ENCODE measurements at regions not wholly inside any gene's neighbourhood (a gene's known extent, or its start where the extent isn't known, plus 50 kb on each side); places are given as distances from the start of the nearest gene placed in this dataset.

- DNase-seq (ENCODE audit: low read depth) = no peak
- no peak for TF ChIP-seq CTCF (conservative IDR thresholded peaks at IDR 0.05; ENCODE audit: control insufficient read depth, insufficient read depth, low read depth, low read length)
- H3K4me3 ChIP-seq (ENCODE audit: control insufficient read depth, low read depth, low read length) = no peak overlapping the region
Observed at GRCh38 chr1:234771642-234772344, 161.8 kb upstream of the IRF2BP2 start.

- no peak for TF ChIP-seq CTCF (conservative IDR thresholded peaks at IDR 0.05; ENCODE audit: control insufficient read depth, insufficient read depth, low read depth, low read length)
- no peak overlapping the region for H3K4me3 ChIP-seq (ENCODE audit: control insufficient read depth, low read depth, low read length)
- DNase-seq (ENCODE audit: low read depth) = no peak
Observed at GRCh38 chr1:234770924-234771540, 161.1 kb upstream of the IRF2BP2 start.

- DNase-seq (ENCODE audit: low read depth) = no peak
- no peak overlapping the region for H3K4me3 ChIP-seq (ENCODE audit: control insufficient read depth, low read depth, low read length)
- no peak for TF ChIP-seq CTCF (conservative IDR thresholded peaks at IDR 0.05; ENCODE audit: control insufficient read depth, insufficient read depth, low read depth, low read length)
Observed at GRCh38 chr1:234769986-234770795, 160.2 kb upstream of the IRF2BP2 start.

GRCh38 chr1:234769284-234769985, 159.5 kb upstream of the IRF2BP2 start:
- no peak overlapping the region for H3K4me3 ChIP-seq (ENCODE audit: control insufficient read depth, low read depth, low read length)
- DNase-seq (ENCODE audit: low read depth) = no peak
- TF ChIP-seq CTCF (conservative IDR thresholded peaks at IDR 0.05; ENCODE audit: control insufficient read depth, insufficient read depth, low read depth, low read length) = no peak

- no peak for DNase-seq (ENCODE audit: low read depth)
- TF ChIP-seq CTCF (conservative IDR thresholded peaks at IDR 0.05; ENCODE audit: control insufficient read depth, insufficient read depth, low read depth, low read length) = no peak
Observed at GRCh38 chr1:234768569-234769283, 158.7 kb upstream of the IRF2BP2 start.

GRCh38 chr1:234768171-234768568, 158.2 kb upstream of the IRF2BP2 start:
- no peak for DNase-seq (ENCODE audit: low read depth)
- TF ChIP-seq CTCF (conservative IDR thresholded peaks at IDR 0.05; ENCODE audit: control insufficient read depth, insufficient read depth, low read depth, low read length) = no peak
- H3K4me3 ChIP-seq (ENCODE audit: control insufficient read depth, low read depth, low read length) = no peak overlapping the region

More at GRCh38 chr1:234768569-234769283, 158.7 kb upstream of the IRF2BP2 start:
- no peak overlapping the region for H3K4me3 ChIP-seq (ENCODE audit: control insufficient read depth, low read depth, low read length)

Data from fibroblast of mammary gland (primary cell).